ENCODE measurements at regions not wholly inside any gene's neighbourhood (a gene's known extent, or its start where the extent isn't known, plus 50 kb on each side); places are given as distances from the start of the nearest gene placed in this dataset.

DNA sequence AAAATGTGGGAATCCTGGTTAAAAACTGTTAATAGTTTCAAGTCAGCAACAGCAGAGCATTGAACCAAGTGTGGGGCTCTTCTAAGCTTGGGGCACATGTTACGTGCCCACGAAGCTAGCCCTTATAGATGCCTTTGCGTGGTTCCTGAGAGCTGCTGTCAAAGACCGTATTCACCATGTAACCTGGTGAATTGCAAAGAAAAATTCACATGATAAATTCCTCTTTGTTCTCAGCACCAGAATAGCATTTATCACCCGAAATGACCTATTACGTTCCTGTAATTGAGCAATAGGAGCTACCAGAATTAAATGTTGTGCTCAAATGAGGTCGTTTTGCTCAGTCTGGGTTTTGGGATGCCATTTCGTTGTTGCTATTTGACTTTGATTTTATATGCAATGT lies 202.6 kb upstream of the PRPS1L1 start:
- DNase-seq (ENCODE audit: low spot score): no peak
- no peak for ATAC-seq
- intact Hi-C loops (cut with DNase I): no loop called here

DNA sequence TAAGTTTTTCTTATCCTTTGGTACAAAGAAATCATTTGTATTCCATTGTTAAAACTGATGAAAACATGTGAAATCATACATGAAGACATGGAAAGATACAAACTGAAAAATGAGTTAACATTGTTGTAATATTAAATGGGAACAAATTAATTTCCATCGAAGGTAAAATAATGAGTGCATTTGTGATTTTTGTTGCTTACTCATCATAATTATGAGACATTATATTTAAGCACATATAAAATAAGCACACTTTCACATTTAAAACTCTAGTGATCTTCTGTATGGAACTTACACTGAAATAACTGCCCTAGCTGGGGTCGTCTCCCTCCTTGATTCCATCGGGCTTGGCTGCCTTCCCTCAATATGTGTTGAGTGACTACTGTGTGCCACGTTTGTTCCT lies 204.2 kb upstream of the PRPS1L1 start:
- DNase-seq (ENCODE audit: low spot score) (no peak), ATAC-seq (no peak)
- intact Hi-C loops (cut with DNase I): no loop called here

DNA sequence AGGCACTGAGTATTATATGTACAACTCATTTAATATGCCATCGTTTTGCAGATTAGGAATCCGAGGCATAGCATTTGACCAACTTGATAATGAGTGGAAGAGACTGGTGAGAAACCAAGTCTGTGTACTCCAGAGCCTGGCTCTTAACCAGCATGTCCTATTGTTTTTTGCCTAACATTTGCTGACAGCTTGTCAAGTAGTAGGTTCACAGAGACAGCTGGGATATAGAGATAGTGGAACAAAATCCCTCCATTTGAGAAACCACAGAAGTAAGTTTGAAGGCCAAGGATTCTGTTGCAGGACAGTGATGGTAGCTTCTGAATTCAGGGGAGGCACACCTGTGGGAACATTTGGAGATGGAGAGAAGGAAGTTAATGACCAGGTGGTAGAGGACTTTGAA lies 206.9 kb upstream of the PRPS1L1 start:
- no peak for DNase-seq (ENCODE audit: low spot score)
- no peak for ATAC-seq
- intact Hi-C loops (cut with DNase I): no loop called here

DNA sequence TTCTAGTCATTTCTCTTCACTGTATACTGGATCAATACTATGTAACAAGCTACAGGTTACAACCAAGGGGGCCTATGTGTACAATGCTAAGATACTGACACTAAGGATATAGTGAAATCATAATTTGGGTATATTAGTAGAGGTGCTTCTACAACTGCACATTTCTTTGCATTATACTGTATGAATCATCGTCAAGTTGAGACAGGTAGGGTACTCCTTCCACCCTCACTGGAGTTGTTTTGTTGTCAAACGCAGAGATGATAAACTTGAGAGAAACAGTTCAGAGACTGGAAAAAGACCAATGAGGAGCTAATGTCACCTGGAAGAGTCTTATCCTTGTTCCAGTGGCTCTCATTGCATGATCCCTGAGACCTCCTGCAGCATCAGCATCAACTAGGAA lies 208.2 kb upstream of the PRPS1L1 start:
- DNase-seq (ENCODE audit: low spot score) (no peak), ATAC-seq (no peak)

GRCh38 chr7:18239212-18239611 lies 211.6 kb upstream of the PRPS1L1 start:
- intact Hi-C loops (cut with DNase I): no loop called here
- ATAC-seq: no peak
- no peak for DNase-seq (ENCODE audit: low spot score)

More for the DNA sequence above, 208.2 kb upstream of the PRPS1L1 start:
- intact Hi-C loops (cut with DNase I): no loop called here

DNA sequence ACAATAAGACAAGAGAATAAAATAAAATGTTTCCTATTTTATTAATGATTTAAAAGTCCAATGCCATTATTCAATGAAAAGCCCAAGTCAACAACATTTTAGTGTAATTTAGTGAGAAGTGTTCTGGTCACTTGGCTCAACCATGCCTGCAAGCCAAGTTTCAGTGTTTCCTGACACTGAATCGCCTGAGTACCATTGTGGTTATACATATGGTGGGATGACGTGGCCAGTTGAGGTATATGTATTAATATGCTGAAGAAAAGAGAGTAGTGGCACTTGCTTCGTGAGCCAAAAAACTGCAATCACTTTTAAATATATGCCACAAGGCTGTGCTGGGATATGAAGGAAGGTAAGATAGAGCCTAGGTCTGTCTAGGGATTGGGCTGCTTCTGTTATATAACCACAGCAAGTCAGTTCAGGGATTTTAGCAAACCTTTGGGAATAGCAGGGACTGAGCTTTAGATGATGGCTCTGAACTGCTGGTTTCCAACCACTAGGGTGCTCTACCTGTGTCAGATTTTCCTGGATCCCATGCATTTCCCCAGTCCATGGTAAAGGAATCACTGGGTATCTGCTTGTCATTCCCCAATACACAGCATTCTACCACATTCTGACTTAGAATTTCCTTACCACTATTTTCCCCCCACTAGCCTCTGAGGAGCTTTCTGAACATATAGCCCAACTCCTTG lies 214.0 kb upstream of the PRPS1L1 start:
- no peak for DNase-seq (ENCODE audit: low spot score)
- intact Hi-C loops (cut with DNase I): no loop called here
- no peak for ATAC-seq

- no peak for ATAC-seq
- intact Hi-C loops (cut with DNase I): no loop called here
- no peak for DNase-seq (ENCODE audit: low spot score)
Observed at GRCh38 chr7:18243731-18244130, 216.1 kb upstream of the PRPS1L1 start.

GRCh38 chr7:18250133-18250532 lies 222.5 kb upstream of the PRPS1L1 start:
- DNase-seq (ENCODE audit: low spot score) (no peak), ATAC-seq (no peak)
- intact Hi-C loops (cut with DNase I): no loop called here

GRCh38 chr7:18257711-18258110 lies 230.1 kb upstream of the PRPS1L1 start:
- ATAC-seq (no peak), DNase-seq (ENCODE audit: low spot score) (no peak)
- intact Hi-C loops (cut with DNase I): no loop called here

DNA sequence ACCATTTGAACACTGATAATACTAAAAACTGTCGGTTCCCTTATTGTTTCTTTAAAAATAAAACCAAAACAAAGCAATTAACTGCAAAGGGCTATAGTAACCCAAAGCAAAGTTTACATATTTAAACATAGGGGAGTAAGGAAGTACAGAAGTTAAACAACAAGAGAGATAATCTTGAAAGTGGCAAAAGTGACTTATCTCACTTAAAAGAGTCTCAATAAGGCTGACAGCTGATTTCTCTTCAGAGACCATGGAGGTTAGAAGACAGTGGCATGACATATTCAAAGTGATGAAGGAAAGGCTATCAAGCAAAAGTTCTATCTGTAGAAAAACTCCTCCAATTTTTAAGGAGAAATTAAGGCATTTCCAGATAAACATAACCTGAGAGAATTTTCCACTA lies 233.5 kb upstream of the HDAC9 start:
- ATAC-seq (no peak), DNase-seq (ENCODE audit: low spot score) (no peak)

GRCh38 chr7:18265611-18266281 lies 229.8 kb upstream of the HDAC9 start:
- intact Hi-C loops (cut with DNase I): no loop called here
- DNase-seq (ENCODE audit: low spot score) (no peak), ATAC-seq (no peak)

More for the DNA sequence above, 233.5 kb upstream of the HDAC9 start:
- intact Hi-C loops (cut with DNase I): no loop called here

GRCh38 chr7:18268571-18268970 lies 227.0 kb upstream of the HDAC9 start:
- intact Hi-C loops (cut with DNase I): no loop called here
- ATAC-seq: no peak
- no peak for DNase-seq (ENCODE audit: low spot score)

GRCh38 chr7:18276380-18276779 lies 219.2 kb upstream of the HDAC9 start:
- DNase-seq (ENCODE audit: low spot score) (no peak), ATAC-seq (no peak)
- intact Hi-C loops (cut with DNase I): no loop called here

GRCh38 chr7:18278316-18278715 lies 217.2 kb upstream of the HDAC9 start:
- no peak for ATAC-seq
- intact Hi-C loops (cut with DNase I): no loop called here
- no peak for DNase-seq (ENCODE audit: low spot score)

- intact Hi-C loops (cut with DNase I): no loop called here
- no peak for DNase-seq (ENCODE audit: low spot score)
- no peak for ATAC-seq
Observed at GRCh38 chr7:18283045-18283444, 212.5 kb upstream of the HDAC9 start.

DNA sequence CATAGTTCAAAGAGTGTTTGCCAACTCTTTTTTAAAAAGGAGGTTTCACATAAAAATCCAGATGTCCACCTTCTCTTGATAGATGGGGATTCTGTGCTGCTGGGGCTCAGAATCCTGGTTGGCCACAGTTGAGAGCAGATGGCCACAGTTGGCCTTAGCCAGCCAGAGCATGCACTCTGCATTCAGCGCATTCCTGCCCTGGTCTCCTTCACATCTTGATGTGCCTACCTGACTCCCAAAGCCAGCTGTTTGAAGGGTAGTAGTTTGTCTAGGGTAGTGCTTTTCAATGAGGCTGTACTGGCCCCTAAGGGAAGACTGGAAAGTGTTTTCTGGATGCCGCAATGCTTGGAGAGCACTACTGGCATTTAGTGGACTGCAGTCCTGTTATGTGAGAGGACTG lies 208.1 kb upstream of the HDAC9 start:
- ATAC-seq: no peak
- intact Hi-C loops (cut with DNase I): no loop called here

DNA sequence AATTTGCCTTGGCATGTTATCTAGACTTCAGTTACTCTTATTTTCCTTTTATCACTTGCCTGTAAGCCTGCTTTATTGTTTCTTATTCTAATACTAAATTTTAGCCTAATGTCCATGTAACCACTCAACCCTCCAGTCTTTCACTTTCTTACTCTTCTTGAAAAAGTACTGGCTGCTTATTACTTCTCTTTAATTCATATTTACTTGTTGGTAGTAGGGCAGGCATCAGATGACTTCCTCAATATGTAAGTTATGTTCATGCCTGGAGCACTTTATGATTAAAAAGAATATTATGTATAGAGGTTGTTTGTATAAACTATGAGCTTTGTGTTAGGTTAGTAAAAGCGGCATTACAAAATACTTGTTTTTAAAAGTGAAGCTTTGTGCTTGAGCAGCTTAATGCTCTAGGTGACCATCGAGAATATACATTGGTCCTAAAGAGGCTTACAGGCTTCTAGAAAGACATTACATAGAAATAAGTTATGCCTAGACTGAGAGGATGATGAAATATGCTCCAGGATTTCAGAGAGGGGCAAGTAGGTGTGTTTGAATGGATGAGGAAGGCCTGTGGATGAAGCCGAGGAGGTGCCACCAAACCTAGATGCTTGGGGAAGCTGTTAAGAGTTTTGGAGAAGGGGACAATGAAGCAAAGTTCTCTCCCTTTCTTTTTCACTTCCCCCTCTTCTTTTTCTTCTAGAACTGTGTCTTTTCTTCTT lies 207.1 kb upstream of the HDAC9 start:
- intact Hi-C loops (cut with DNase I): no loop called here
- DNase-seq (ENCODE audit: low spot score) (no peak), ATAC-seq (no peak)

More for the DNA sequence above, 208.1 kb upstream of the HDAC9 start:
- no peak for DNase-seq (ENCODE audit: low spot score)

GRCh38 chr7:18289788-18290187 lies 205.8 kb upstream of the HDAC9 start:
- DNase-seq (ENCODE audit: low spot score) (no peak), ATAC-seq (no peak)
- intact Hi-C loops (cut with DNase I): no loop called here

DNA sequence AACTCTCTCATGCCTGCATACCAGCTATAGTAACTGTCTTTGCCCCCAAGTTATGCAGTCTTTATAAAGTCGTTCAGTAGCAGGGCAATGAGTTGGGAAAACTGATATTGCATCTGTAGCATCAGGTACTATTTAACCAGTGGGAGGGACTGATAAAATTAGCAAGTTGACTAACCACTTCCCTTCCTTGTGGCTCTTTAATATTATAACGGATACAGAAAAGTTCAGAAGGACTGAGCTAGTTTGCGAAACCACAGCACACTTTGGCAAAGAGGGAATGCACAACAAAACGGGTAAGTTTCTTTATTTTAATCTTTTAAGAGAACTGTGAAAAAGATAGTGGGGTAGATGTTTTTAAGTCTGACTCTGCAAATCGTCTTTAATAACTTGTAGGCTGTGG lies 205.3 kb upstream of the HDAC9 start:
- no peak for ATAC-seq
- no peak for DNase-seq (ENCODE audit: low spot score)
- intact Hi-C loops (cut with DNase I): no loop called here

DNA sequence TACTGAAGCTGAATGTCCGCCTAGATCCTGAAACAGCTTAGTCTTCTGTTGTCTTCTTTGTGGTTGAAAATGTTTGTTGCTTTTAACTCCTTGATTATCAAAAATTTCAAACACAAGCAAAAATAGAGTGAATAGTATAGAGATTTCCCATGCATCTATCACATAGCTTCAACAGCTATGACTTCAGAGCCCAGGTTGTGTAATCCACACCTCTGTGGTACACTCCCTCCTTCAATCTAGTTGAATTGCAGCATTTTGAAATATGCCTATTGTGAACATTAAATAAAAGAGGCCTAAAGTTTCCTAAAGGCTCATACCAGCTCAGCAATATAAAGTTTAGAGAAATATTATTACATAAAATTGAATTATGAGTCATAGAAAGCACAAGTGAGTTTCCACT lies 204.7 kb upstream of the HDAC9 start:
- no peak for ATAC-seq
- intact Hi-C loops (cut with DNase I): no loop called here

More for the DNA sequence above, 204.7 kb upstream of the HDAC9 start:
- no peak for DNase-seq (ENCODE audit: low spot score)

Data from sciatic nerve (tissue), 2 donors.